Upper lobe of right lung (tissue), 1 donor: ENCODE measurements at regions not wholly inside any gene's neighbourhood (a gene's known extent, or its start where the extent isn't known, plus 50 kb on each side); places are given as distances from the start of the nearest gene placed in this dataset.
A peak's percentile ranks its signal among the peaks of the same experiment; 100 is the strongest.

Source experiments
- ATAC-seq: fragments of 200-7000 bp; cut with Tn5 transposase; one replicate; pipeline ENCODE4 v1.9.1; 2020; ENCODE audit warnings: mild to moderate bottlenecking, moderate library complexity
- DNase-seq: peaks from one replicate; pipeline ENCODE4 v3.0.0-alpha.2; 2020
- H3K27ac ChIP-seq: fragments of 200-600 bp; one replicate; pipeline ENCODE4 v1.8.0; 2022
- H3K27me3 ChIP-seq: fragments of 200-600 bp; one replicate; pipeline ENCODE4 v1.8.0; 2022; ENCODE audit warnings: mild to moderate bottlenecking
- H3K36me3 ChIP-seq: fragments of 200-600 bp; one replicate; pipeline ENCODE4 v1.8.0; 2022
- H3K4me1 ChIP-seq: fragments of 200-600 bp; one replicate; pipeline ENCODE4 v1.8.0; 2022
- H3K4me3 ChIP-seq: fragments of 200-600 bp; one replicate; pipeline ENCODE4 v1.8.0; 2022; ENCODE audit warnings: mild to moderate bottlenecking
- H3K9me3 ChIP-seq: fragments of 200-600 bp; one replicate; pipeline ENCODE4 v1.8.0; 2022
- CTCF ChIP-seq: fragments of 200-600 bp; IDR thresholded peaks from one replicate; pipeline ENCODE4 v1.8.0; 2022; ENCODE audit warnings: antibody characterized with exemption
- intact Hi-C: fragments of 100-400 bp; cut with DNase I; formaldehyde crosslinking; loops from one replicate; pipeline ENCODE4 v1.11.0; 2022
- donor health status: DM: no; HTN: yes; CAD: no; lungs with severe emphysema.

- H3K4me1 ChIP-seq: no peaks in the 10 kb centered on the region
- intact Hi-C loops: no loop called here
- TF ChIP-seq CTCF: no peak
- no peaks in the 10 kb centered on the region for H3K9me3 ChIP-seq
- H3K4me3 ChIP-seq: no peak overlapping the region
- peak; percentile 28 for ATAC-seq
- DNase-seq: no peak
- no peak overlapping the region for H3K27ac ChIP-seq
- no peaks in the 10 kb centered on the region for H3K27me3 ChIP-seq
- peaks cover 33% of the 10 kb centered on the region for H3K36me3 ChIP-seq
These were observed 569.5 kb downstream of the UTRN start for GRCh38 chr6:144854654-144855053.

DNA sequence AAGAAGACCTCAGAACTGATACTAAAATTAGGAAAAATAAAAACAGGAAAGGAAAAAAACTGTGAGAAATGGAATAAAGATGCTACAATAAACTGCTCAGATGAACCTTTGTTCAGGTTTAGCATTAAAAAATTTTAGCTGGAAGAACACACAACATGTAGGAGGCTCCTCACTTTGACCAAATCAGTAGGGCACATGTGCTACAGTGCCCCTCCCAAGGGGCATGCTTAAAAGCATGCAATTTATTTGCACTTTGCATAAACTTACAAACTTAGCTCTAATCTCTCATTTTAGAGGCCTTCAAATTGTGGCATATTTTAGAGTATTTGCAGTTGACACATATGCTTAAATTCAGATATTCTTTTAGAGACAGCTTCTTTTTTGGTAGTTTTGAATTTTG is 570.2 kb downstream of the UTRN start:
- no peaks in the 10 kb centered on the region for H3K4me1 ChIP-seq
- no peak overlapping the region for H3K27ac ChIP-seq
- no peak for ATAC-seq
- H3K27me3 ChIP-seq: no peaks in the 10 kb centered on the region
- peaks cover 26% of the 10 kb centered on the region for H3K36me3 ChIP-seq
- intact Hi-C loops: no loop called here
- no peak overlapping the region for H3K4me3 ChIP-seq
- no peak for TF ChIP-seq CTCF
- no peaks in the 10 kb centered on the region for H3K9me3 ChIP-seq
- no peak for DNase-seq

GRCh38 chr6:144855812-144856531 is 570.8 kb downstream of the UTRN start:
- H3K4me3 ChIP-seq: no peak overlapping the region
- peaks cover 20% of the 10 kb centered on the region for H3K36me3 ChIP-seq
- H3K9me3 ChIP-seq: no peaks in the 10 kb centered on the region
- no peak overlapping the region for H3K27ac ChIP-seq
- DNase-seq: no peak
- no peaks in the 10 kb centered on the region for H3K27me3 ChIP-seq
- H3K4me1 ChIP-seq: no peaks in the 10 kb centered on the region
- ATAC-seq: peak; percentile 39
- intact Hi-C loops: no loop called here
- TF ChIP-seq CTCF: no peak

GRCh38 chr6:144856622-144857021 is 571.5 kb downstream of the UTRN start:
- no peak overlapping the region for H3K27ac ChIP-seq
- no peaks in the 10 kb centered on the region for H3K9me3 ChIP-seq
- peaks cover 13% of the 10 kb centered on the region for H3K36me3 ChIP-seq
- DNase-seq (no peak), ATAC-seq (no peak)
- intact Hi-C loops: no loop called here
- no peak for TF ChIP-seq CTCF
- H3K4me3 ChIP-seq: no peak overlapping the region
- no peaks in the 10 kb centered on the region for H3K4me1 ChIP-seq
- no peaks in the 10 kb centered on the region for H3K27me3 ChIP-seq

- no peaks in the 10 kb centered on the region for H3K4me1 ChIP-seq
- no peak for DNase-seq
- peaks cover 9% of the 10 kb centered on the region for H3K36me3 ChIP-seq
- intact Hi-C loops: no loop called here
- no peak for ATAC-seq
- no peak for TF ChIP-seq CTCF
- no peak overlapping the region for H3K4me3 ChIP-seq
- no peak overlapping the region for H3K27ac ChIP-seq
- H3K27me3 ChIP-seq: no peaks in the 10 kb centered on the region
- no peaks in the 10 kb centered on the region for H3K9me3 ChIP-seq
These were observed 572.0 kb downstream of the UTRN start for GRCh38 chr6:144857086-144857485.

DNA sequence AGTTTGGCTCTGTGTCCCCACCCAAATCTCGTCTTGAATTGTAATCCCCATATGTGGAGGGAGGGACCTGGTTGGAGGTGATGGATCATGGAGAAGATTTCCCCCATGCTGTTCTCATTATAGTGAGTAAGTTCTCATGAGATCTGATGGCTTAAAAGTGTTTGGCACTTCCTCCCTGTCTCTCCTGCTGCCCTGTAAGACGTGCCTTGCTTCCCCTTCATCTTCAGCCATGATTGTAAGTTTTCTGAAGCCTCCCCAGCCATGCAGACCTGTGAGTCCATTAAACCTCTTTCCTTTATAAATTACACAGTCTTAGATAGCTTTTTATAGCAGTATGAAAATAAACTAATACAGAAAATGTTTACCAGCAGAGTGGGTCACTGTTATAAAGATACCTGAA is 577.6 kb downstream of the UTRN start:
- ATAC-seq (no peak), DNase-seq (no peak)
- H3K27ac ChIP-seq: no peak overlapping the region
- H3K36me3 ChIP-seq: no peaks in the 10 kb centered on the region
- H3K4me1 ChIP-seq: no peaks in the 10 kb centered on the region
- no peak overlapping the region for H3K4me3 ChIP-seq
- no peaks in the 10 kb centered on the region for H3K27me3 ChIP-seq
- TF ChIP-seq CTCF: no peak
- no peaks in the 10 kb centered on the region for H3K9me3 ChIP-seq
- intact Hi-C loops: no loop called here
